Endothelial cell (in vitro differentiated cells): ENCODE measurements at regions not wholly inside any gene's neighbourhood (a gene's known extent, or its start where the extent isn't known, plus 50 kb on each side); places are given as distances from the start of the nearest gene placed in this dataset.

ENCODE experiments used
- DNase-seq: peaks from one replicate; pipeline ENCODE4 v3.0.0; 2021; ENCODE audit warnings: low spot score
- H3K27ac Mint-ChIP-seq: one replicate; pipeline ENCODE4 v1.8.0; 2021; ENCODE audit warnings: mixed read lengths, inconsistent platforms; ENCODE audit not compliant: unreplicated experiment
- H3K27me3 Mint-ChIP-seq: one replicate; pipeline ENCODE4 v1.8.0; 2021; ENCODE audit warnings: mild to moderate bottlenecking, moderate library complexity, mixed read lengths, inconsistent platforms; ENCODE audit not compliant: unreplicated experiment
- H3K36me3 Mint-ChIP-seq: one replicate; pipeline ENCODE4 v1.8.0; 2021; ENCODE audit warnings: mild to moderate bottlenecking, low read depth, mixed read lengths, inconsistent platforms; ENCODE audit not compliant: unreplicated experiment
- H3K4me1 Mint-ChIP-seq: one replicate; pipeline ENCODE4 v1.8.0; 2021; ENCODE audit warnings: mild to moderate bottlenecking, mixed read lengths, inconsistent platforms; ENCODE audit not compliant: unreplicated experiment
- H3K4me3 Mint-ChIP-seq: one replicate; pipeline ENCODE4 v1.8.0; 2021; ENCODE audit warnings: mild to moderate bottlenecking, mixed read lengths, inconsistent platforms; ENCODE audit not compliant: unreplicated experiment
- H3K9me3 Mint-ChIP-seq: one replicate; pipeline ENCODE4 v1.8.0; 2021; ENCODE audit warnings: mixed read lengths, inconsistent platforms; ENCODE audit not compliant: unreplicated experiment
- CTCF ChIP-seq: fragments of 200-600 bp; sonication (generic); IDR thresholded peaks from one replicate; pipeline ENCODE4 v1.5.0; 2021; ENCODE audit warnings: antibody characterized with exemption; ENCODE audit not compliant: unreplicated experiment

DNA sequence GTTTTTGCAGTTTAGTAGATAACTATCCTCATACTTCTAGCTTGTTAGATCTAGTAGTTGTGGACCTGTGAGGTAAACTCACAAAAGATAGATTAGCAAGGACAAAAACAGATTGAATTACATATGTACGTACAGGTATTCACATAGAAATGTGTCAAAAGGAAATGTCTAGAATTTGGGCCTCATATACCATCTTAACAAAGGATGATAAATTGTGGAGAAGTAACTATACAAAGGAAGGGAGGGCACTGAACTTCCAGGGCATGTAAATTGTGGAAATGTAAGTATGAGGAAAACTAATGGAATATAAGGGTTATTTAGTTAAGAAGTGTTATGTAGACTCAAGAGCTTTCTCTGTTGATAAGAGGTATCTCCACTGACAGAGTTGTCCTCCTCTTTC lies 477.3 kb downstream of the KCNJ2 start:
- Mint-ChIP-seq H3K9me3 (no peaks in the 10 kb centered on the region), H3K4me3 (no peak overlapping the region), H3K36me3 (no peaks in the 10 kb centered on the region), H3K27ac (no peak overlapping the region), H3K27me3 (peaks cover 4% of the 10 kb centered on the region), H3K4me1 (no peaks in the 10 kb centered on the region)
- DNase-seq: no peak
- no peak for TF ChIP-seq CTCF

DNA sequence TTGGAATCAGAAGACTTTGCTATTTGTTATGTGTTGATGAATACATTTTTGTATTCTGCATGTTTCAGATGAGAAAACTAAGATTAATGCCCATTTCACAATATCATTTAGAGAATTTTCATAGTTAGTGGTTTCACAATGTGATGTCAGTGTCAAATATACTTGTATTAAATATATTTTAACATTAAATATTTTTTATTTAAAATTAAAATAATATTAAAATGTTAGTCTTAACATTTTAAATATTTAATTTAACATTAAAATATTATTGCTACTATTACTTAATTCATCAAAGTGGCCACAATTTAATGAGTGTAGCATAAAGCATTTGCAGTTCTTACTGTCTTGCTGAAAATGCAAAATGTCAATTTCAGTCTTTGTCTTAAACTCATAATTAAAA lies 478.8 kb downstream of the KCNJ2 start:
- H3K27me3 Mint-ChIP-seq: peaks cover 4% of the 10 kb centered on the region
- no peak for DNase-seq
- TF ChIP-seq CTCF: no peak
- no peak overlapping the region for H3K27ac Mint-ChIP-seq
- H3K4me3 Mint-ChIP-seq: no peak overlapping the region
- H3K4me1 Mint-ChIP-seq: no peaks in the 10 kb centered on the region
- no peaks in the 10 kb centered on the region for H3K9me3 Mint-ChIP-seq
- H3K36me3 Mint-ChIP-seq: no peaks in the 10 kb centered on the region

DNA sequence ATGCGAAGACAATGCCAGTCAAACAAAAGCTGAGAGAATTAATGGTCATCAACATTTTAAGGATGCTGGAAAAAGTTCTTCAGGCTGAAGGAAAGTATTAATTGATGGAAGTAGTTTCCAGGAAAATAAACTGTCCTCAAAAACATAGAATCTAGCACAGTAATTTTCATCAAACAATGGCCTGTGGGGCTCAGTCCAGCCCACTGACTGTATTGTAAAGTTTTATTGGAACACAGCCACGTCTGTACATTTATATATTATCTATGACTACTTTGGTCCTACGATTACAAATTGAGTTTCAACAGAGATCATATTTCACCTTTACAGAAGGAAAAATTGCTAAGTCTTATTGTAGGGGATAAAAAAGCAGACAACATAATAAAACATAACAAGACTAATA lies 484.5 kb downstream of the KCNJ2 start:
- no peak overlapping the region for H3K4me3 Mint-ChIP-seq
- no peaks in the 10 kb centered on the region for H3K9me3 Mint-ChIP-seq
- no peaks in the 10 kb centered on the region for H3K4me1 Mint-ChIP-seq
- no peak for DNase-seq
- H3K36me3 Mint-ChIP-seq: no peaks in the 10 kb centered on the region
- H3K27me3 Mint-ChIP-seq: no peaks in the 10 kb centered on the region
- no peak overlapping the region for H3K27ac Mint-ChIP-seq
- no peak for TF ChIP-seq CTCF

- H3K4me1 Mint-ChIP-seq: no peaks in the 10 kb centered on the region
- no peak overlapping the region for H3K27ac Mint-ChIP-seq
- H3K36me3 Mint-ChIP-seq: no peaks in the 10 kb centered on the region
- no peaks in the 10 kb centered on the region for H3K27me3 Mint-ChIP-seq
- TF ChIP-seq CTCF: no peak
- DNase-seq: no peak
- no peak overlapping the region for H3K4me3 Mint-ChIP-seq
- H3K9me3 Mint-ChIP-seq: no peaks in the 10 kb centered on the region
These were observed 485.4 kb downstream of the KCNJ2 start for GRCh38 chr17:70654706-70655105.

- Mint-ChIP-seq H3K27me3 (no peaks in the 10 kb centered on the region), H3K4me1 (no peaks in the 10 kb centered on the region), H3K9me3 (no peaks in the 10 kb centered on the region), H3K27ac (no peak overlapping the region), H3K36me3 (no peaks in the 10 kb centered on the region), H3K4me3 (no peak overlapping the region)
- DNase-seq: no peak
- no peak for TF ChIP-seq CTCF
These were observed 486.0 kb downstream of the KCNJ2 start for GRCh38 chr17:70655176-70655958.
